ENCODE measurements at regions not wholly inside any gene's neighbourhood (a gene's known extent, or its start where the extent isn't known, plus 50 kb on each side); places are given as distances from the start of the nearest gene placed in this dataset.

- Histone ChIP-seq H3K79me2 (ENCODE audit: control insufficient read depth, insufficient read depth, low read length) (no peaks in the 10 kb centered on the region), H3K4me3 (replicated peaks in 1 of 3; ENCODE audit: insufficient read depth in 1 of 3, low read depth in 1 of 3, low read length in 3 of 3) (no peak overlapping the region), H2AFZ (ENCODE audit: low read depth, low read length) (no peak overlapping the region), H3K36me3 (ENCODE audit: control insufficient read depth in 2 of 2, extremely low read depth in 1 of 2, insufficient read depth in 2 of 2, low read length in 2 of 2) (no peaks in the 10 kb centered on the region), H4K20me1 (replicated peaks; ENCODE audit: control insufficient read depth, extremely low read depth, insufficient read depth, low read length) (no peaks in the 10 kb centered on the region), H3K4me1 (ENCODE audit: control insufficient read depth, extremely low read depth, insufficient read depth, low read length) (no peaks in the 10 kb centered on the region), H3K27me3 (ENCODE audit: control insufficient read depth in 2 of 2, insufficient read depth in 2 of 2, low read length in 2 of 2) (no peaks in the 10 kb centered on the region), H3K27ac (ENCODE audit: insufficient read depth, low read depth, low read length) (no peak overlapping the region), H3K4me2 (ENCODE audit: insufficient read depth, low read length) (no peak overlapping the region), H3K9me1 (replicated peaks; ENCODE audit: control insufficient read depth, extremely low read depth, insufficient read depth, low read length) (no peaks in the 10 kb centered on the region), H3K9me3 (replicated peaks; ENCODE audit: control insufficient read depth, insufficient read depth, low read length) (no peaks in the 10 kb centered on the region), H3K9ac (replicated peaks; ENCODE audit: extremely low read depth, insufficient read depth, low read length) (no peak overlapping the region)
- FAIRE-seq (no peak), DNase-seq (ENCODE audit: low read depth, low spot score) (no peak)
- intact Hi-C loops (cut with micrococcal nuclease) (no loop called here), dilution Hi-C loops (cut with MboI; ENCODE audit: extremely low pct_ligation_motif_present, low sequenced_read_pairs) (no loop called here)
- no TSS peak for BruUV-seq (replicated peaks)
- ChIA-PET POLR2A (no interaction called here), CTCF (no interaction called here)
- TF ChIP-seq JUN (IDR thresholded peaks at IDR 0.05; ENCODE audit: borderline replicate concordance, insufficient read depth, insufficient read length, low read depth) (no peak), MYC (IDR thresholded peaks at IDR 0.05; ENCODE audit: low read depth, low read length) (no peak), EZH2 (IDR thresholded peaks at IDR 0.05; ENCODE audit: borderline replicate concordance, low read depth, low read length, severe bottlenecking) (no peak), FOS (IDR thresholded peaks at IDR 0.05; ENCODE audit: borderline replicate concordance, insufficient read depth, low read length) (no peak), POLR2A (IDR thresholded peaks at IDR 0.05; ENCODE audit: low read depth, low read length) (no peak), GATA2 (IDR thresholded peaks at IDR 0.05; ENCODE audit: insufficient read depth, insufficient read length, low read depth, low read length) (no peak), MAX (IDR thresholded peaks at IDR 0.05; ENCODE audit: insufficient read depth, insufficient read length) (no peak), POLR2AphosphoS5 (IDR thresholded peaks at IDR 0.05; ENCODE audit: insufficient read depth, low read depth, low read length) (no peak)
- TF ChIP-seq, protein P1, sequence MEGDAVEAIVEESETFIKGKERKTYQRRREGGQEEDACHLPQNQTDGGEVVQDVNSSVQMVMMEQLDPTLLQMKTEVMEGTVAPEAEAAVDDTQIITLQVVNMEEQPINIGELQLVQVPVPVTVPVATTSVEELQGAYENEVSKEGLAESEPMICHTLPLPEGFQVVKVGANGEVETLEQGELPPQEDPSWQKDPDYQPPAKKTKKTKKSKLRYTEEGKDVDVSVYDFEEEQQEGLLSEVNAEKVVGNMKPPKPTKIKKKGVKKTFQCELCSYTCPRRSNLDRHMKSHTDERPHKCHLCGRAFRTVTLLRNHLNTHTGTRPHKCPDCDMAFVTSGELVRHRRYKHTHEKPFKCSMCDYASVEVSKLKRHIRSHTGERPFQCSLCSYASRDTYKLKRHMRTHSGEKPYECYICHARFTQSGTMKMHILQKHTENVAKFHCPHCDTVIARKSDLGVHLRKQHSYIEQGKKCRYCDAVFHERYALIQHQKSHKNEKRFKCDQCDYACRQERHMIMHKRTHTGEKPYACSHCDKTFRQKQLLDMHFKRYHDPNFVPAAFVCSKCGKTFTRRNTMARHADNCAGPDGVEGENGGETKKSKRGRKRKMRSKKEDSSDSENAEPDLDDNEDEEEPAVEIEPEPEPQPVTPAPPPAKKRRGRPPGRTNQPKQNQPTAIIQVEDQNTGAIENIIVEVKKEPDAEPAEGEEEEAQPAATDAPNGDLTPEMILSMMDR (IDR thresholded peaks at IDR 0.05; ENCODE audit: extremely low read depth in 1 of 2, insufficient read depth in 1 of 2, low read depth in 1 of 2, low read length in 2 of 2), result no peak
Observed at GRCh38 chr4:126458993-126459392, 1144.2 kb downstream of the FAT4 start.
